Lung (tissue), 11 donors: ENCODE measurements at regions not wholly inside any gene's neighbourhood (a gene's known extent, or its start where the extent isn't known, plus 50 kb on each side); places are given as distances from the start of the nearest gene placed in this dataset.
A peak's percentile ranks its signal among the peaks of the same experiment; 100 is the strongest.

ENCODE experiments used
- ATAC-seq: fragments of 200-7000 bp; cut with Tn5 transposase; one replicate; pipeline ENCODE4 v1.9.1; 2020; ENCODE audit warnings: moderate number of reproducible peaks; ENCODE audit not compliant: insufficient read depth, low FRiP score
- DNase-seq, 3 donors: peaks; one replicate each; pipeline ENCODE4 v3.0.0-alpha.2; 2013 to 2017
- H3K27ac ChIP-seq, 2 donors: one replicate each; pipeline ENCODE4 v1.5.1; 2013; ENCODE audit warnings: mild to moderate bottlenecking in 2 of 2, moderate library complexity in 2 of 2, control low read depth in 1 of 2, inconsistent platforms in 1 of 2, low read depth in 1 of 2, low read length in 1 of 2
- H3K27me3 ChIP-seq, 3 donors: one replicate each; pipeline ENCODE4 v1.5.1; 2013; ENCODE audit warnings: low read length in 2 of 3; ENCODE audit not compliant: control insufficient read depth in 3 of 3, insufficient read depth in 3 of 3
- H3K36me3 ChIP-seq, 4 donors: one replicate each; pipeline ENCODE4 v1.5.1; 2013; ENCODE audit warnings: low read length in 4 of 4, mild to moderate bottlenecking in 1 of 4, moderate library complexity in 1 of 4; ENCODE audit not compliant: control insufficient read depth in 4 of 4, insufficient read depth in 4 of 4
- H3K4me1 ChIP-seq, 5 donors: one replicate each; pipeline ENCODE4 v1.5.1; 2013; ENCODE audit warnings: low read length in 5 of 5, mild to moderate bottlenecking in 2 of 5, moderate library complexity in 1 of 5; ENCODE audit not compliant: control insufficient read depth in 5 of 5, insufficient read depth in 5 of 5
- H3K4me3 ChIP-seq: one replicate; pipeline ENCODE4 v1.5.1; 2013; ENCODE audit warnings: mild to moderate bottlenecking, control low read depth, moderate library complexity
- H3K9ac ChIP-seq, 2 donors: one replicate each; pipeline ENCODE4 v1.5.1; 2013; ENCODE audit warnings: low read length in 2 of 2, control low read depth in 1 of 2; ENCODE audit not compliant: insufficient read depth in 1 of 2
- H3K9me3 ChIP-seq, 4 donors: one replicate each; pipeline ENCODE4 v1.5.1; 2013; ENCODE audit warnings: low read length in 3 of 4, mild to moderate bottlenecking in 1 of 4, moderate library complexity in 1 of 4; ENCODE audit not compliant: control insufficient read depth in 4 of 4, insufficient read depth in 3 of 4
- CTCF ChIP-seq: IDR thresholded peaks from 2 replicates; pipeline ENCODE4 v1.5.1; 2012; ENCODE audit warnings: mild to moderate bottlenecking; ENCODE audit errors: control extremely low read depth, extremely low read depth
- WGBS, 2 donors: extraction: QIAGEN DNeasy Blood & Tissue Kit; methylation state at CpG; one replicate each; pipeline ENCODE4 v1.1.7; 2013; 5-methylcytosine and 5-hydroxymethylcytosine counted together
- donor health status: control.
- donor health status: control.
- donor health status: Bipolar disorder and iron deficiency.
- donor health status: healthy.
- donor health status: DM: yes; HTN: yes; CAD: no.

- no peak overlapping the region for H3K9ac ChIP-seq
- ATAC-seq, result no peak
- WGBS, 2 donors, result 89 to 92% methylated on average over 2 of the region's 2 CpGs
- TF ChIP-seq CTCF, result no peak
- peaks cover 0 to 8% (median 2%) of the 10 kb centered on the region in 4 donors for H3K9me3 ChIP-seq
- H3K27me3 ChIP-seq, result no peaks in the 10 kb centered on the region
- no peak overlapping the region for H3K4me3 ChIP-seq
- DNase-seq, result no peak
- peaks cover 0 to 12% (median 0%) of the 10 kb centered on the region in 5 donors for H3K4me1 ChIP-seq
- H3K36me3 ChIP-seq, result no peaks in the 10 kb centered on the region
- no peak overlapping the region for H3K27ac ChIP-seq
Measured at GRCh38 chr2:215738351-215738750, 275.0 kb downstream of the MREG start.

GRCh38 chr2:215737477-215737876 is 275.9 kb downstream of the MREG start:
- no peak for ATAC-seq
- Histone ChIP-seq H3K27ac (no peak overlapping the region), H3K27me3 (no peaks in the 10 kb centered on the region), H3K9me3 (peaks cover 0 to 8% (median 2%) of the 10 kb centered on the region in 4 donors), H3K4me3 (no peak overlapping the region), H3K36me3 (no peaks in the 10 kb centered on the region), H3K9ac (peak overlapping the region in 1 of 2 donors; percentile 46), H3K4me1 (peaks cover 0 to 12% (median 0%) of the 10 kb centered on the region in 5 donors)
- peak in 2 of 3 donors; percentile 33 to 53 for DNase-seq
- 55 to 71% methylated on average over 3 of the region's 3 CpGs for WGBS, 2 donors
- no peak for TF ChIP-seq CTCF

GRCh38 chr2:215736653-215737290 is 276.6 kb downstream of the MREG start:
- no peaks in the 10 kb centered on the region for H3K36me3 ChIP-seq
- H3K9ac ChIP-seq, result no peak overlapping the region
- H3K27me3 ChIP-seq, result no peaks in the 10 kb centered on the region
- DNase-seq, result peak; percentile 27 to 73 (median 59)
- H3K4me1 ChIP-seq, result peaks cover 0 to 12% (median 0%) of the 10 kb centered on the region in 5 donors
- H3K4me3 ChIP-seq, result no peak overlapping the region
- H3K9me3 ChIP-seq, result peaks cover 0 to 8% (median 2%) of the 10 kb centered on the region in 4 donors
- no peak for TF ChIP-seq CTCF
- no peak for ATAC-seq
- H3K27ac ChIP-seq, result no peak overlapping the region
- WGBS, 2 donors, result 56 to 74% methylated on average over 4 of the region's 4 CpGs

- Histone ChIP-seq H3K27me3 (no peaks in the 10 kb centered on the region), H3K4me1 (no peaks in the 10 kb centered on the region), H3K9me3 (peaks cover 0 to 9% (median 0%) of the 10 kb centered on the region in 4 donors), H3K4me3 (no peak overlapping the region), H3K27ac (no peak overlapping the region), H3K36me3 (no peaks in the 10 kb centered on the region), H3K9ac (no peak overlapping the region)
- no peak for DNase-seq
- no peak for TF ChIP-seq CTCF
- WGBS, 2 donors, result 94 to 97% methylated on average over 5 of the region's 5 CpGs
- no peak for ATAC-seq
Measured at GRCh38 chr2:215731108-215731658, 282.2 kb downstream of the MREG start.
